CD4-positive, alpha-beta T cell (primary cell): ENCODE measurements at regions not wholly inside any gene's neighbourhood (a gene's known extent, or its start where the extent isn't known, plus 50 kb on each side); places are given as distances from the start of the nearest gene placed in this dataset.

Source experiments
- ATAC-seq: fragments of 200-7000 bp; cut with Tn5 transposase; one replicate; pipeline ENCODE4 v1.10.0; 2022; ENCODE audit warnings: mild to moderate bottlenecking; ENCODE audit not compliant: poor library complexity
- CTCF ChIA-PET: fragments of 350-600 bp; sonication (Branson Sonifier 250); formaldehyde crosslinking; loops from one replicate; lab custom pipeline; 2021; ENCODE audit warnings: antibody characterized with exemption, inconsistent platforms; lab: Charles Lee
- POLR2A ChIA-PET: fragments of 350-600 bp; sonication (Branson Sonifier 250); formaldehyde crosslinking; loops from one replicate; lab custom pipeline; 2021; ENCODE audit warnings: antibody characterized with exemption, inconsistent platforms; lab: Charles Lee
- DNase-seq, 14 experiments: peaks; one replicate each; pipeline ENCODE4 v3.0.0-alpha.2; 2013 to 2020; ENCODE audit warnings: mixed read lengths in 2 of 14
- H3K27ac ChIP-seq, 2 donors: one replicate each; pipeline versions ENCODE4 v1.5.1 to v1.7.0; 2013; ENCODE audit warnings: low read length in 2 of 2, low read depth in 1 of 2, mild to moderate bottlenecking in 1 of 2
- H3K27me3 ChIP-seq, 2 experiments: 1 replicate in 1 of 2; 2 replicates in 1 of 2; pipeline versions ENCODE4 v1.6.1 to v1.7.0; 2013; ENCODE audit warnings: low read length in 2 of 2, control low read depth in 1 of 2, mild to moderate bottlenecking in 1 of 2, moderate library complexity in 1 of 2; ENCODE audit not compliant: insufficient read depth in 2 of 2, control insufficient read depth in 1 of 2
- H3K36me3 ChIP-seq: one replicate; pipeline ENCODE4 v1.6.1; 2013; ENCODE audit warnings: low read length, control low read depth; ENCODE audit not compliant: insufficient read depth
- H3K4me1 ChIP-seq: one replicate; pipeline ENCODE4 v1.6.1; 2013; ENCODE audit warnings: low read length, control low read depth; ENCODE audit not compliant: insufficient read depth
- H3K4me3 ChIP-seq: one replicate; pipeline ENCODE4 v1.5.1; 2013; ENCODE audit warnings: mild to moderate bottlenecking, low read length, moderate library complexity
- H3K9me3 ChIP-seq, 2 experiments: 1 replicate in 1 of 2; 2 replicates in 1 of 2; pipeline versions ENCODE4 v1.6.1 to v1.7.0; 2013; ENCODE audit warnings: low read length in 2 of 2, mild to moderate bottlenecking in 2 of 2, control low read depth in 1 of 2, moderate library complexity in 1 of 2; ENCODE audit not compliant: control insufficient read depth in 1 of 2, insufficient read depth in 1 of 2
- H3K27ac Mint-ChIP-seq: one replicate; pipeline ENCODE4 v1.8.0; 2020; ENCODE audit warnings: mixed read lengths
- H3K27me3 Mint-ChIP-seq: one replicate; pipeline ENCODE4 v1.8.0; 2021; ENCODE audit warnings: mixed read lengths
- H3K36me3 Mint-ChIP-seq: one replicate; pipeline ENCODE4 v1.8.0; 2021; ENCODE audit warnings: low read depth, mixed read lengths
- H3K4me1 Mint-ChIP-seq: one replicate; pipeline ENCODE4 v1.8.0; 2021; ENCODE audit warnings: low read depth, mixed read lengths
- H3K4me3 Mint-ChIP-seq: one replicate; pipeline ENCODE4 v1.8.0; 2020; ENCODE audit warnings: mild to moderate bottlenecking, mixed read lengths
- H3K9me3 Mint-ChIP-seq: one replicate; pipeline ENCODE4 v1.8.0; 2020; ENCODE audit warnings: mixed read lengths
- CTCF ChIP-seq: fragments of 200-600 bp; IDR thresholded peaks from one replicate; pipeline ENCODE4 v1.8.0; 2022; ENCODE audit warnings: antibody characterized with exemption, mild to moderate bottlenecking
- intact Hi-C, 2 experiments: fragments of 100-400 bp; cut with DNase I in 1 of 2; cut with micrococcal nuclease in 1 of 2; formaldehyde crosslinking; loops; one replicate each; pipeline versions ENCODE4 v1.15.1 to v1.9.0; 2023 to 2025; cut with DNase I, micrococcal nuclease

DNA sequence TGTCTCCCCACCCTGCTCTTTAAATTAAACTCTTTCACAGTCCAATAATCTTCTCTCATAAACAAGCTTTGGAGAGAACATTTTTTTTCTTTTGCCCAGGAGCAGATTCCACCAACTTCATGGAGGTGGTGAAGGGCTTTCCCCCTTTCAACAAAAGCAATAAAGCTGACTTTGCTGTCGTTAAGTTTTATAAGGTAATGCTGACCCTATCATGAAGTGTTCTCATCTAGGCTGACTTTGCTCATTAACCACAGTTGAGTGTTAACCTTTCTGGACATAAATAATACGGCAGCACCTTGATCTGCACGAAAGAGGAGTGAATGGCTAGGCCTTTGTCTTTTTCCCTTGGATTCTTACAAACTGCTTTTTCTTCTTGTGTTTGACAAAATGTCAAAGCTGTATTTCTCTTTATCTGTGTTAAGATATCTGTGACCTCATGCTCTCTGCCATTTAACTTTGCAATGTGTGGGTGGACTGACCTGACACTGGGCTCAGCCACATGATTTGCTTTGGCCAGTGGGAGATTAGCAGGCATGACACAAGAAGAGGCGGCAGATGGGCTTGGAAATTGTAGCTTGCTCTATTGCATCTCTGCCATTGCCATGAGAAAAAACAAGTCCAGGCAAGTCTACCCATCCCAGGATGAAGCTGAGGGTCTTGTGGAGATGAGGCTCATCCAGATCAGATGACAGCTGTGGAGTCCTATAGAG, 470.9 kb upstream of the CCDC196 start:
- intact Hi-C loops = no loop called here
- Histone ChIP-seq H3K27me3 (no peaks in the 10 kb centered on the region), H3K9me3 (no peaks in the 10 kb centered on the region), H3K36me3 (no peaks in the 10 kb centered on the region), H3K27ac (no peak overlapping the region), H3K4me3 (no peak overlapping the region), H3K4me1 (no peaks in the 10 kb centered on the region)
- ATAC-seq (no peak), DNase-seq (no peak)
- Mint-ChIP-seq H3K4me1 (no peaks in the 10 kb centered on the region), H3K27me3 (no peaks in the 10 kb centered on the region), H3K4me3 (no peak overlapping the region), H3K9me3 (no peaks in the 10 kb centered on the region), H3K27ac (no peak overlapping the region), H3K36me3 (no peaks in the 10 kb centered on the region)
- ChIA-PET CTCF (no interaction called here), POLR2A (no interaction called here)
- no peak for TF ChIP-seq CTCF

DNA sequence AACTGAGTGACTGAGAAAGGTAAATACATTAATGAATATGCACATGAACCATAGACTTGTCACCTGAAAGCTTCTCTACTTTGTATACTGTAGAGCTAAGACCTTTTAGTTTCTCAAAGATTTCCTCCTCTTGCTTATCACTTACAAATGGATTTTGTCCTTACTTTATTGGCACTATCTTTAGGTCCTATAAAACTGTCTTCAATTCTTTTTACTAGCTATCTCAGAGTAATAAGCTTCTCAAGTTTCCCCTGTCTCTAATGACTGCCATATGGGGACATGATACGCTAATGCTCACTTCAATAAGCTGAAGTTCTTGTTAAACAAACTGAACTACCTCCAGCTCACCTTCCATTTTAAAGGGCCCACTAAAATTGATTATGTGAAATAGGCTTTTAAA, 468.2 kb upstream of the CCDC196 start:
- no peaks in the 10 kb centered on the region for H3K9me3 Mint-ChIP-seq
- H3K27ac Mint-ChIP-seq = no peak overlapping the region

DNA sequence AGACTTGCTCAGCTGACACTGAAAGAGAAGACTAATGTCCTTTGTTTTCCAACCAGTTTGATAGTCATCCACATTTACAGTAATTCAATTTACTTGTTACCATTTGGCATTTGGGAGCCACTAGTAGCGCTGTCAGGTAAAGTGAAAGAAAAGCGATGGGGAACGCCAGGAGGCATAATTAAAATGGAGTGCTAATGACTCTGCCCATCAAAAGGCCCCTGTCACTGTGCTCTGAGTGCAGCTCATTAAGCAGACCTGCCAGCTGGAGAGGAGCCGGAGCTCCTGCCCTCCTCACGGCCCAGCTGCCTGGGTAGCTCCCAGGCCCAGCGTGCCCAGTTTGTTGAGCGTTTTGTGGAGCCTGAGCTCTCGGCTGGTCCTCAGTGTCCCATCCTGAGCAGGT, 463.6 kb upstream of the CCDC196 start:
- H3K9me3 Mint-ChIP-seq = peaks cover 2% of the 10 kb centered on the region
- ATAC-seq (no peak), DNase-seq (no peak)
- H3K4me3 Mint-ChIP-seq = no peak overlapping the region
- no peak for TF ChIP-seq CTCF
- H3K27me3 Mint-ChIP-seq = no peaks in the 10 kb centered on the region
- H3K4me1 Mint-ChIP-seq = no peaks in the 10 kb centered on the region
- Histone ChIP-seq H3K36me3 (no peaks in the 10 kb centered on the region), H3K4me3 (no peak overlapping the region), H3K27ac (no peak overlapping the region), H3K9me3 (no peaks in the 10 kb centered on the region), H3K27me3 (no peaks in the 10 kb centered on the region), H3K4me1 (no peaks in the 10 kb centered on the region)
- intact Hi-C loops = no loop called here
- CTCF ChIA-PET = no interaction called here
- H3K36me3 Mint-ChIP-seq = no peaks in the 10 kb centered on the region
- POLR2A ChIA-PET = no interaction called here
- no peak overlapping the region for H3K27ac Mint-ChIP-seq

More for the DNA sequence above, 468.2 kb upstream of the CCDC196 start:
- no peaks in the 10 kb centered on the region for H3K27me3 ChIP-seq
- TF ChIP-seq CTCF = no peak
- no peak overlapping the region for H3K4me3 ChIP-seq
- no peak overlapping the region for H3K27ac ChIP-seq
- H3K36me3 ChIP-seq = no peaks in the 10 kb centered on the region
- no peaks in the 10 kb centered on the region for H3K4me1 ChIP-seq
- CTCF ChIA-PET = no interaction called here
- DNase-seq = no peak
- no peaks in the 10 kb centered on the region for H3K9me3 ChIP-seq
- intact Hi-C loops = no loop called here
- POLR2A ChIA-PET = no interaction called here
- Mint-ChIP-seq H3K4me3 (no peak overlapping the region), H3K36me3 (no peaks in the 10 kb centered on the region), H3K4me1 (no peaks in the 10 kb centered on the region), H3K27me3 (no peaks in the 10 kb centered on the region)
- ATAC-seq = no peak
